Natural killer cell (primary cell): ENCODE measurements at regions not wholly inside any gene's neighbourhood (a gene's known extent, or its start where the extent isn't known, plus 50 kb on each side); places are given as distances from the start of the nearest gene placed in this dataset.
A peak's percentile ranks its signal among the peaks of the same experiment; 100 is the strongest.

Source experiments
- ATAC-seq, 3 donors: fragments of 150-1000 bp in 2 of 3; fragments of 200-7000 bp in 1 of 3; cut with Tn5 transposase; 1 replicate in 1 of 3; 2 replicates in 2 of 3; pipeline ENCODE4 v1.10.0; 2021; ENCODE audit warnings: mild to moderate bottlenecking in 2 of 3, moderate library complexity in 2 of 3
- DNase-seq, 2 donors: peaks; one replicate each; pipeline versions ENCODE4 v3.0.0 to v3.0.0-alpha.2; 2013 to 2021; ENCODE audit warnings: mixed read lengths in 1 of 2
- H3K27ac ChIP-seq: one replicate; pipeline ENCODE4 v1.5.1; 2013; ENCODE audit warnings: mild to moderate bottlenecking, low read length
- H3K27me3 ChIP-seq: one replicate; pipeline ENCODE4 v1.6.1; 2013; ENCODE audit warnings: low read length; ENCODE audit not compliant: control insufficient read depth, insufficient read depth
- H3K36me3 ChIP-seq: one replicate; pipeline ENCODE4 v1.6.1; 2013; ENCODE audit warnings: low read length; ENCODE audit not compliant: control insufficient read depth, insufficient read depth
- H3K4me1 ChIP-seq: one replicate; pipeline ENCODE4 v1.6.1; 2013; ENCODE audit warnings: low read length; ENCODE audit not compliant: control insufficient read depth, insufficient read depth
- H3K4me3 ChIP-seq: one replicate; pipeline ENCODE4 v1.5.1; 2013; ENCODE audit warnings: low read length
- H3K9me3 ChIP-seq: one replicate; pipeline ENCODE4 v1.6.1; 2013; ENCODE audit warnings: low read length; ENCODE audit not compliant: control insufficient read depth, insufficient read depth
- H3K27ac Mint-ChIP-seq, 2 donors: one replicate each; pipeline ENCODE4 v1.8.0; 2022; ENCODE audit warnings: mild to moderate bottlenecking in 2 of 2, mixed read lengths in 2 of 2, moderate library complexity in 1 of 2
- H3K27me3 Mint-ChIP-seq, 2 donors: one replicate each; pipeline ENCODE4 v1.8.0; 2022; ENCODE audit warnings: low read depth in 2 of 2, mixed read lengths in 2 of 2
- H3K36me3 Mint-ChIP-seq: one replicate; pipeline ENCODE4 v1.8.0; 2022; ENCODE audit warnings: mixed read lengths
- H3K4me1 Mint-ChIP-seq, 2 donors: one replicate each; pipeline ENCODE4 v1.8.0; 2022; ENCODE audit warnings: mixed read lengths in 2 of 2
- H3K4me3 Mint-ChIP-seq: one replicate; pipeline ENCODE4 v1.8.0; 2022; ENCODE audit warnings: mild to moderate bottlenecking, moderate library complexity, mixed read lengths
- H3K9me3 Mint-ChIP-seq, 2 donors: one replicate each; pipeline ENCODE4 v1.8.0; 2022; ENCODE audit warnings: mixed read lengths in 2 of 2
- WGBS: methylation state at CpG from one replicate; pipeline ENCODE4 v1.1.7; 2013; ENCODE audit warnings: missing lambda C conversion rate; ENCODE audit not compliant: insufficient coverage; 5-methylcytosine and 5-hydroxymethylcytosine counted together
- intact Hi-C: fragments of 100-400 bp; cut with micrococcal nuclease; formaldehyde crosslinking; loops from one replicate; pipeline ENCODE4 v1.14.2; 2022
- TF ChIP-seq, protein P1 (sequence below): fragments of 200-600 bp; IDR thresholded peaks from one replicate; pipeline ENCODE4 v1.8.0; 2022; ENCODE audit warnings: antibody characterized with exemption

GRCh38 chr17:77273397-77274085, 132.8 kb downstream of the SEC14L1 start:
- 73% methylated on average over 7 of the region's 7 CpGs for WGBS
- TF ChIP-seq, protein P1, sequence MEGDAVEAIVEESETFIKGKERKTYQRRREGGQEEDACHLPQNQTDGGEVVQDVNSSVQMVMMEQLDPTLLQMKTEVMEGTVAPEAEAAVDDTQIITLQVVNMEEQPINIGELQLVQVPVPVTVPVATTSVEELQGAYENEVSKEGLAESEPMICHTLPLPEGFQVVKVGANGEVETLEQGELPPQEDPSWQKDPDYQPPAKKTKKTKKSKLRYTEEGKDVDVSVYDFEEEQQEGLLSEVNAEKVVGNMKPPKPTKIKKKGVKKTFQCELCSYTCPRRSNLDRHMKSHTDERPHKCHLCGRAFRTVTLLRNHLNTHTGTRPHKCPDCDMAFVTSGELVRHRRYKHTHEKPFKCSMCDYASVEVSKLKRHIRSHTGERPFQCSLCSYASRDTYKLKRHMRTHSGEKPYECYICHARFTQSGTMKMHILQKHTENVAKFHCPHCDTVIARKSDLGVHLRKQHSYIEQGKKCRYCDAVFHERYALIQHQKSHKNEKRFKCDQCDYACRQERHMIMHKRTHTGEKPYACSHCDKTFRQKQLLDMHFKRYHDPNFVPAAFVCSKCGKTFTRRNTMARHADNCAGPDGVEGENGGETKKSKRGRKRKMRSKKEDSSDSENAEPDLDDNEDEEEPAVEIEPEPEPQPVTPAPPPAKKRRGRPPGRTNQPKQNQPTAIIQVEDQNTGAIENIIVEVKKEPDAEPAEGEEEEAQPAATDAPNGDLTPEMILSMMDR: no peak
- Mint-ChIP-seq H3K36me3 (no peaks in the 10 kb centered on the region), H3K4me1 (no peaks in the 10 kb centered on the region), H3K4me3 (no peak overlapping the region), H3K9me3 (no peaks in the 10 kb centered on the region), H3K27me3 (peaks cover 0 to 8% of the 10 kb centered on the region in 2 donors), H3K27ac (no peak overlapping the region)
- ATAC-seq (no peak), DNase-seq (no peak)
- Histone ChIP-seq H3K4me1 (no peaks in the 10 kb centered on the region), H3K9me3 (no peaks in the 10 kb centered on the region), H3K4me3 (no peak overlapping the region), H3K36me3 (no peaks in the 10 kb centered on the region), H3K27ac (no peak overlapping the region), H3K27me3 (no peaks in the 10 kb centered on the region)
- intact Hi-C loops: no loop called here

DNA sequence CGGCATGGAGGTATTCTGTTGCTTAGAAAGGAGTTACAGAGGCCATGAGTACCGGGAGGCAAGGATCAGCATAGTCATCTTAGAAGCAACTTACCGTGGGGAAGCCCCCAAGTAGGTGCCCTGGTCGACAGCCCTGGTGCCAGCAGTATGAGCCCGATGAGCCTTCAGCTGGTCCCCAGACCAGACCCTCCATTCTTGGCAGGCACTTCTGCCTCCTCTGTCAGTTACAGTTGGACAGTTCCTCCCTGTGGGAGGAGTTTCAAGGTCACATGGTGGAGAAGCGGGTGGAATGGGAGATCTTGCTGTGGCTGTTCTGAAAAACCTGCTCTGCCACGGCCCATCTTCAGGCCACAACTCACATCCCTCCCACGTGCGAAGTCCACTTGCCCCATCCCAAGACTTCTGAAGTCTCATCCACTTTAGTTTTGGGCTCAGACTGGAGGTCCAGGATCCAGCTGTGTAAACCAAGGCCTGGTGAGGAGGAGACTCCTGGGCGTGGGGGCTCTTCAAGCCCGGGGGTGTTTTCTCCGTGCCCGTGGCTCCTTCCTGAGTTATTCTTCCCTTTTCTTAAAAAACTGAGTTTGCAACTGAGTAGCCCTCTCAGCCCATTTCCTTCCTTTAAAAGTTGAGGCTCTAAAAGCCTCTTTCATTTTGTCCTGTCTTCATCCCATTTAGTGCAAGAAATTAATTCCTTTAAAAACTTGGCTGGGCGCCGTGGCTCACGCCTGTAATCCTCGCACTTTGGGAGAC, 133.5 kb downstream of the SEC14L1 start:
- Mint-ChIP-seq H3K27me3 (peaks cover 0 to 8% of the 10 kb centered on the region in 2 donors), H3K4me1 (no peaks in the 10 kb centered on the region), H3K9me3 (no peaks in the 10 kb centered on the region), H3K27ac (no peak overlapping the region), H3K4me3 (no peak overlapping the region), H3K36me3 (no peaks in the 10 kb centered on the region)
- H3K27ac ChIP-seq: no peak overlapping the region
- ATAC-seq (no peak), DNase-seq (no peak)
- 68% methylated on average over 17 of the region's 17 CpGs for WGBS
- no peaks in the 10 kb centered on the region for H3K9me3 ChIP-seq
- H3K27me3 ChIP-seq: no peaks in the 10 kb centered on the region
- H3K36me3 ChIP-seq: no peaks in the 10 kb centered on the region
- TF ChIP-seq, protein P1: no peak
- H3K4me3 ChIP-seq: no peak overlapping the region
- H3K4me1 ChIP-seq: no peaks in the 10 kb centered on the region
- intact Hi-C loops: no loop called here

GRCh38 chr17:77279448-77280303, 138.9 kb downstream of the SEC14L1 start:
- H3K4me3 ChIP-seq: no peak overlapping the region
- peaks cover 19% of the 10 kb centered on the region for H3K27me3 ChIP-seq
- H3K9me3 ChIP-seq: no peaks in the 10 kb centered on the region
- peak overlapping the region; percentile 83 for H3K4me3 Mint-ChIP-seq
- ATAC-seq (no peak), DNase-seq (no peak)
- no peak overlapping the region for H3K27ac ChIP-seq
- peaks cover 24 to 27% of the 10 kb centered on the region in 2 donors for H3K27me3 Mint-ChIP-seq
- H3K36me3 Mint-ChIP-seq: no peaks in the 10 kb centered on the region
- peaks cover 19% of the 10 kb centered on the region for H3K4me1 ChIP-seq
- H3K27ac Mint-ChIP-seq: peak overlapping the region; percentile 65 to 71
- H3K9me3 Mint-ChIP-seq: no peaks in the 10 kb centered on the region
- no peaks in the 10 kb centered on the region for H3K36me3 ChIP-seq
- WGBS: 79% methylated on average over 11 of the region's 20 CpGs
- TF ChIP-seq, protein P1: no peak
- intact Hi-C loops: no loop called here
- H3K4me1 Mint-ChIP-seq: peaks cover 16 to 18% of the 10 kb centered on the region in 2 donors
